Spleen (tissue), 7 donors: ENCODE measurements at regions not wholly inside any gene's neighbourhood (a gene's known extent, or its start where the extent isn't known, plus 50 kb on each side); places are given as distances from the start of the nearest gene placed in this dataset.

Source experiments
- CTCF ChIP-seq, 11 experiments: fragments of 200-600 bp in 7 of 11; fragments of 450-650 bp in 4 of 11; sonication (generic) in 4 of 11; IDR thresholded peaks in 8 of 11; conservative IDR thresholded peaks in 3 of 11; 1 replicate in 7 of 11; 2 replicates in 4 of 11; pipeline versions ENCODE4 v1.4.0 to v1.8.0; 2016 to 2021; ENCODE audit warnings: antibody characterized with exemption in 11 of 11, inconsistent platforms in 4 of 11, mild to moderate bottlenecking in 1 of 11
- POLR2A ChIP-seq, 3 donors: fragments of 450-650 bp; IDR thresholded peaks; one replicate each; pipeline ENCODE4 v1.5.1; 2017; ENCODE audit warnings: antibody characterized with exemption in 3 of 3, mild to moderate bottlenecking in 1 of 3
- donor health status: DM: no; HTN: no; CAD: no; lungs with moderate emphysema.
- donor health status: DM: no; HTN: no; CAD: no.
- donor health status: DM: no; HTN: no; CAD: no.

GRCh38 chr2:66103581-66103980 is 331.3 kb upstream of the MEIS1 start:
- TF ChIP-seq CTCF (IDR thresholded peaks at IDR 0.05 in 8 of 11, conservative IDR thresholded peaks at IDR 0.05 in 3 of 11) (no peak), POLR2A (IDR thresholded peaks at IDR 0.05) (no peak)
